ENCODE measurements at regions not wholly inside any gene's neighbourhood (a gene's known extent, or its start where the extent isn't known, plus 50 kb on each side); places are given as distances from the start of the nearest gene placed in this dataset.

- H2AFZ ChIP-seq (ENCODE audit: low read depth, low read length), result no peak overlapping the region
- H3K4me3 ChIP-seq, result no peak overlapping the region
- WGBS (ENCODE audit: insufficient coverage, low coverage, missing lambda C conversion rate), result 0% methylated on average over 2 of the region's 2 CpGs
- TF ChIP-seq NCOA4 (IDR thresholded peaks at IDR 0.05; ENCODE audit: partially characterized antibody) (no peak), ZNF639 (CRISPR knock-in tag; conservative IDR thresholded peaks at IDR 0.05 in 1 of 2, IDR thresholded peaks at IDR 0.05 in 1 of 2) (no peak), CBX1 (IDR thresholded peaks at IDR 0.05; ENCODE audit: low read depth) (no peak), BRF1 (IDR thresholded peaks at IDR 0.05; ENCODE audit: borderline replicate concordance, extremely low read depth, insufficient read length) (no peak), ZNF77 (CRISPR knock-in tag; IDR thresholded peaks at IDR 0.05) (no peak), RBM15 (IDR thresholded peaks at IDR 0.05; ENCODE audit: insufficient read depth, low read length) (no peak)
- H3K4me2 ChIP-seq (ENCODE audit: insufficient read depth, low read length), result no peak overlapping the region
- CTCF ChIA-PET (ENCODE audit: low intra/inter-chr PET ratio), result no interaction called here
- intact Hi-C loops (cut with micrococcal nuclease), result no loop called here
- H3K9ac ChIP-seq (ENCODE audit: insufficient read depth in 1 of 2, low read depth in 2 of 2, low read length in 2 of 2), result no peak overlapping the region
- no peaks in the 10 kb centered on the region for H3K9me1 ChIP-seq (ENCODE audit: control insufficient read depth, insufficient read depth, low read length)
- POLR2A ChIA-PET, result no interaction called here
- BruUV-seq (replicated peaks), result no TSS peak
- no peaks in the 10 kb centered on the region for H3K36me3 ChIP-seq (ENCODE audit: control insufficient read depth, insufficient read depth, low read length)
- no peaks in the 10 kb centered on the region for H3K27me3 ChIP-seq (ENCODE audit: control insufficient read depth in 2 of 2, insufficient read depth in 2 of 2, low read length in 2 of 2)
- in situ Hi-C loops (cut with MboI), result no loop called here
- no peak overlapping the region for H3K27ac ChIP-seq (ENCODE audit: extremely low read depth, low read depth, low read length)
- H3K79me2 ChIP-seq (ENCODE audit: control insufficient read depth, insufficient read depth, low read length), result no peaks in the 10 kb centered on the region
- no peaks in the 10 kb centered on the region for H3K4me1 ChIP-seq (replicated peaks in 1 of 2; ENCODE audit: control insufficient read depth in 2 of 2, insufficient read depth in 2 of 2, low read length in 2 of 2)
- no peak for FAIRE-seq
- no peaks in the 10 kb centered on the region for H3K9me3 ChIP-seq (replicated peaks; ENCODE audit: control insufficient read depth, insufficient read depth, low read depth, low read length)
- ATAC-seq, result no peak
- DNase-seq (ENCODE audit: extremely low read depth in 1 of 4, low spot score in 3 of 4), result no peak
- no peaks in the 10 kb centered on the region for H4K20me1 ChIP-seq (replicated peaks; ENCODE audit: control insufficient read depth, insufficient read depth, low read length)
Measured at GRCh38 chr12:11482955-11483354, 87.6 kb upstream of the PRB2 start.

Data from K562 (cell line).